Lung (tissue), 11 donors: ENCODE measurements at regions not wholly inside any gene's neighbourhood (a gene's known extent, or its start where the extent isn't known, plus 50 kb on each side); places are given as distances from the start of the nearest gene placed in this dataset.

Experiments used
- ATAC-seq: fragments of 200-7000 bp; cut with Tn5 transposase; one replicate; pipeline ENCODE4 v1.9.1; 2020; ENCODE audit warnings: moderate number of reproducible peaks; ENCODE audit not compliant: insufficient read depth, low FRiP score
- DNase-seq, 3 donors: peaks; one replicate each; pipeline ENCODE4 v3.0.0-alpha.2; 2013 to 2017
- H3K27ac ChIP-seq, 2 donors: one replicate each; pipeline ENCODE4 v1.5.1; 2013; ENCODE audit warnings: mild to moderate bottlenecking in 2 of 2, moderate library complexity in 2 of 2, control low read depth in 1 of 2, inconsistent platforms in 1 of 2, low read depth in 1 of 2, low read length in 1 of 2
- H3K27me3 ChIP-seq, 3 donors: one replicate each; pipeline ENCODE4 v1.5.1; 2013; ENCODE audit warnings: low read length in 2 of 3; ENCODE audit not compliant: control insufficient read depth in 3 of 3, insufficient read depth in 3 of 3
- H3K36me3 ChIP-seq, 4 donors: one replicate each; pipeline ENCODE4 v1.5.1; 2013; ENCODE audit warnings: low read length in 4 of 4, mild to moderate bottlenecking in 1 of 4, moderate library complexity in 1 of 4; ENCODE audit not compliant: control insufficient read depth in 4 of 4, insufficient read depth in 4 of 4
- H3K4me1 ChIP-seq, 5 donors: one replicate each; pipeline ENCODE4 v1.5.1; 2013; ENCODE audit warnings: low read length in 5 of 5, mild to moderate bottlenecking in 2 of 5, moderate library complexity in 1 of 5; ENCODE audit not compliant: control insufficient read depth in 5 of 5, insufficient read depth in 5 of 5
- H3K4me3 ChIP-seq: one replicate; pipeline ENCODE4 v1.5.1; 2013; ENCODE audit warnings: mild to moderate bottlenecking, control low read depth, moderate library complexity
- H3K9ac ChIP-seq, 2 donors: one replicate each; pipeline ENCODE4 v1.5.1; 2013; ENCODE audit warnings: low read length in 2 of 2, control low read depth in 1 of 2; ENCODE audit not compliant: insufficient read depth in 1 of 2
- H3K9me3 ChIP-seq, 4 donors: one replicate each; pipeline ENCODE4 v1.5.1; 2013; ENCODE audit warnings: low read length in 3 of 4, mild to moderate bottlenecking in 1 of 4, moderate library complexity in 1 of 4; ENCODE audit not compliant: control insufficient read depth in 4 of 4, insufficient read depth in 3 of 4
- WGBS, 2 donors: extraction: QIAGEN DNeasy Blood & Tissue Kit; methylation state at CpG; one replicate each; pipeline ENCODE4 v1.1.7; 2013; 5-methylcytosine and 5-hydroxymethylcytosine counted together
- TF ChIP-seq, protein P1 (sequence below): IDR thresholded peaks from 2 replicates; pipeline ENCODE4 v1.5.1; 2012; ENCODE audit warnings: mild to moderate bottlenecking; ENCODE audit errors: control extremely low read depth, extremely low read depth
- donor health status: control.
- donor health status: control.
- donor health status: Bipolar disorder and iron deficiency.
- donor health status: healthy.
- donor health status: DM: yes; HTN: yes; CAD: no.

DNA sequence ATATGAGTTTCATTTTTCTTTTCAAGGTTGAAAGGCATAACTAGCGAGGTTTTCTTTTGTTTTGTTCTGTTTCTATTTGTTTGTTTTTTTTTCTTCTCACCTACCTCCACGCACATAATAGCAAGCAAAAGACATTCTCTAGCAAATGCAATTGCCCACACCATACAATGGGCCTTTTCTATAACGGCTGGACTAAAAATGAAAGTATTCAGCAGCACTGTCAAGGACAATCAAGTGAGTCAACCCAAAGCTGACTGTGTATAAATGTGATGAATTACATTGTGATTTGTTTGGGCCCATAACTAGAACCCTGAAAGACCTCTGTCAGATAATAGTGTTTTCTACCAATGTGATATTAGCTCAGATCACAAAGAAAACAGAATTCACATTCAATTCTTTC lies 496.7 kb downstream of the RNF144B start:
- Histone ChIP-seq H3K9me3 (no peaks in the 10 kb centered on the region), H3K27me3 (no peaks in the 10 kb centered on the region), H3K9ac (no peak overlapping the region), H3K27ac (no peak overlapping the region), H3K36me3 (no peaks in the 10 kb centered on the region), H3K4me1 (no peaks in the 10 kb centered on the region), H3K4me3 (no peak overlapping the region)
- no peak for ATAC-seq
- TF ChIP-seq, protein P1, sequence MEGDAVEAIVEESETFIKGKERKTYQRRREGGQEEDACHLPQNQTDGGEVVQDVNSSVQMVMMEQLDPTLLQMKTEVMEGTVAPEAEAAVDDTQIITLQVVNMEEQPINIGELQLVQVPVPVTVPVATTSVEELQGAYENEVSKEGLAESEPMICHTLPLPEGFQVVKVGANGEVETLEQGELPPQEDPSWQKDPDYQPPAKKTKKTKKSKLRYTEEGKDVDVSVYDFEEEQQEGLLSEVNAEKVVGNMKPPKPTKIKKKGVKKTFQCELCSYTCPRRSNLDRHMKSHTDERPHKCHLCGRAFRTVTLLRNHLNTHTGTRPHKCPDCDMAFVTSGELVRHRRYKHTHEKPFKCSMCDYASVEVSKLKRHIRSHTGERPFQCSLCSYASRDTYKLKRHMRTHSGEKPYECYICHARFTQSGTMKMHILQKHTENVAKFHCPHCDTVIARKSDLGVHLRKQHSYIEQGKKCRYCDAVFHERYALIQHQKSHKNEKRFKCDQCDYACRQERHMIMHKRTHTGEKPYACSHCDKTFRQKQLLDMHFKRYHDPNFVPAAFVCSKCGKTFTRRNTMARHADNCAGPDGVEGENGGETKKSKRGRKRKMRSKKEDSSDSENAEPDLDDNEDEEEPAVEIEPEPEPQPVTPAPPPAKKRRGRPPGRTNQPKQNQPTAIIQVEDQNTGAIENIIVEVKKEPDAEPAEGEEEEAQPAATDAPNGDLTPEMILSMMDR = no peak
- WGBS, 2 donors = 72 to 83% methylated on average over 3 of the region's 3 CpGs
- DNase-seq = no peak

DNA sequence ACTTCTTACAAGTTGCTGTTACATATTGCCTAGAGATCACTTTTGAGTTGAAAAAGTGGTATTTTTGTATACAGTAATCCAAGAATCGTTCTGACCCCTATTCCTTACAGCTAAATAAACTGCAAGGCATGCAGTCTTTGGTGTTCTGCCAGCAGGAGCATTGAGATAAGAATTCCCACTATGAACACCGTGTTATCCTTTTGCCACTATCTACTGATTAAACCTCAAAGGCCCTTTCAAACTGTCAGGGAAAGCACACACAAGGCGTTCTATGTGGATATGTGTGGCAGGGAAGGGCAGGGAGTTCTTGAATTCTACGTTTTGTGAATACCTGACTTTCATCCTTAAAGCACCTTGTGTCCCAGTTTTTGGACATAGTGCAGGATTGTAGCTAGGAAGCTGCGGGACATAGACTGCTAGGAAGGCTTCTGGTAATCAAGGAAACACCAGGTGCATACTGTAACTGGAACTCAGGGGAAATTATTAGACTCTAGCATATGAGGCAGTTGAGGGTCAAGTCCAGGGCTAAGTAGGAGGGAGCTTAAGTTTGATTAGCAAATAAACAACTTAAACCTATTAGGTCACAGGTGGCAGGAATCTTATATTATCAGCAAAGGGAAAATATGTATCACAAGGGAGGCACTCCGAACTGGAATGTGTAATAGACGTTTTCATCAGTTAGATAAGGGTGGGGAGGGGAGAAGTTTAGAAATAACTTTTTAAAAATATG lies 506.6 kb downstream of the RNF144B start:
- H3K4me3 ChIP-seq = no peak overlapping the region
- peaks cover 0 to 2% (median 0%) of the 10 kb centered on the region in 4 donors for H3K9me3 ChIP-seq
- no peaks in the 10 kb centered on the region for H3K36me3 ChIP-seq
- DNase-seq (peak in 1 of 3 donors; percentile 11), ATAC-seq (no peak)
- no peak overlapping the region for H3K27ac ChIP-seq
- TF ChIP-seq, protein P1 = no peak
- WGBS, 2 donors = 31 to 48% methylated on average over 7 of the region's 7 CpGs
- H3K9ac ChIP-seq = no peak overlapping the region
- H3K4me1 ChIP-seq = peaks cover 0 to 5% (median 0%) of the 10 kb centered on the region in 5 donors
- H3K27me3 ChIP-seq = no peaks in the 10 kb centered on the region

DNA sequence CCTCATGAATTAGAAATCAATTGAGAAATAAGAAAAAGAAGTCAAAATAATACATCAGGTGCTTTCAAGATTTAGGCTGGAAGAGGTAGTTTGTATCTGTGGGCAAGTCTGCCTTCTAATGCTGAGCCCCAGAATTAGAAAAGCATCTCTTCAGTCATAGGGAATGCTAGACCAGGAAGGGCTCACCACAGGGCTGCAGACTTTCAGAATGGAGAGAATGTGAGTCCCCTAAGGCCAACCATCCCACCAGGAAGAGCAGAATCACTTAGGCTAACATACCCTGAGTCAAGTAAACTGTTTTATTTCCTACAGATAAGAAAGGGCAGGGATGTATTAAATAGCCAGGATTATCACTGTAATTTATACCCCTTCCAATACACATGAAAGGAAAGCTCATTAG lies 510.2 kb downstream of the RNF144B start:
- Histone ChIP-seq H3K4me3 (no peak overlapping the region), H3K9ac (no peak overlapping the region), H3K9me3 (peaks cover 0 to 2% (median 0%) of the 10 kb centered on the region in 4 donors), H3K4me1 (peaks cover 0 to 5% (median 0%) of the 10 kb centered on the region in 5 donors), H3K27me3 (no peaks in the 10 kb centered on the region), H3K36me3 (no peaks in the 10 kb centered on the region), H3K27ac (no peak overlapping the region)
- no peak for DNase-seq
- no peak for ATAC-seq
- TF ChIP-seq, protein P1 = no peak

DNA sequence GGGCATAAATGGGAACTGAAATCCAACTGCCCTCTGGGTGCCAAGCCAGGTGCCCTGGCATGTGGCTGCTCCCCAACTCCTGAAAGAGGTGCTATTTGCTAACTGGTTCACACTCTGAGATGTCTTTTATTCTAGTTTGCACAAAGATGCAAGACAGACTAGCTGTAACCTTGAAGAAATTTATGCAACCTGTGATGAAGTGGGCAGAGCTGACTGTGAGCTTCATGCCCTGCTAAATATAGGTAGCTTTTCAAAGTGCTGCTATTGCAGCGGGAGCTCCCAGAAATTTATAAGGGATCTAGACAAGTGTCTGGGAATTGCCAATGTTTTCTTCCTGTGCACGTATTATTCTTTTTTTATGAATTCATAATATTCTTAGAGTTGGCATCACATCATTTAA lies 517.5 kb downstream of the RNF144B start:
- DNase-seq = no peak
- no peak overlapping the region for H3K9ac ChIP-seq
- WGBS, 2 donors = 88 to 89% methylated on average over 2 of the region's 2 CpGs

More for the DNA sequence above, 517.5 kb downstream of the RNF144B start:
- Histone ChIP-seq H3K4me1 (peaks cover 0 to 3% (median 0%) of the 10 kb centered on the region in 5 donors), H3K27ac (no peak overlapping the region), H3K27me3 (no peaks in the 10 kb centered on the region), H3K4me3 (no peak overlapping the region), H3K9me3 (no peaks in the 10 kb centered on the region), H3K36me3 (no peaks in the 10 kb centered on the region)
- TF ChIP-seq, protein P1 = no peak
- ATAC-seq = no peak
